ENCODE measurements at regions not wholly inside any gene's neighbourhood (a gene's known extent, or its start where the extent isn't known, plus 50 kb on each side); places are given as distances from the start of the nearest gene placed in this dataset.

GRCh38 chr21:16312321-16312720 is 582.5 kb downstream of the USP25 start:
- TF ChIP-seq CTCF (IDR thresholded peaks at IDR 0.05): no peak
- no peak for TF ChIP-seq POLR2AphosphoS5 (IDR thresholded peaks at IDR 0.05)
- no peak for TF ChIP-seq POLR2A (IDR thresholded peaks at IDR 0.05)
- TF ChIP-seq EP300 (IDR thresholded peaks at IDR 0.05): no peak

Data from suprapubic skin (tissue), 4 donors.